ENCODE measurements at regions not wholly inside any gene's neighbourhood (a gene's known extent, or its start where the extent isn't known, plus 50 kb on each side); places are given as distances from the start of the nearest gene placed in this dataset.

GRCh38 chr4:36523182-36523581 is 241.8 kb downstream of the DTHD1 start:
- POLR2A ChIA-PET = interaction anchor here (0.7 kb wide), 1 partner anchor 72 kb away, joined by 3 read pairs; no protein-coding TSS in a partner anchor
- in situ Hi-C loops (cut with MboI) = no loop called here
- Histone ChIP-seq H3K4me1 (replicated peaks in 1 of 2; ENCODE audit: control insufficient read depth in 2 of 2, insufficient read depth in 2 of 2, low read length in 2 of 2) (no peaks in the 10 kb centered on the region), H4K20me1 (replicated peaks; ENCODE audit: control insufficient read depth, insufficient read depth, low read length) (no peaks in the 10 kb centered on the region), H2AFZ (ENCODE audit: low read depth, low read length) (no peak overlapping the region), H3K79me2 (ENCODE audit: control insufficient read depth, insufficient read depth, low read length) (no peaks in the 10 kb centered on the region), H3K27me3 (ENCODE audit: control insufficient read depth in 2 of 2, insufficient read depth in 2 of 2, low read length in 2 of 2) (no peaks in the 10 kb centered on the region), H3K27ac (ENCODE audit: extremely low read depth, low read depth, low read length) (no peak overlapping the region), H3K9me1 (ENCODE audit: control insufficient read depth, insufficient read depth, low read length) (no peaks in the 10 kb centered on the region), H3K9me3 (replicated peaks; ENCODE audit: control insufficient read depth, insufficient read depth, low read depth, low read length) (no peaks in the 10 kb centered on the region), H3K4me3 (no peak overlapping the region), H3K36me3 (ENCODE audit: control insufficient read depth, insufficient read depth, low read length) (no peaks in the 10 kb centered on the region), H3K9ac (ENCODE audit: insufficient read depth in 1 of 2, low read depth in 2 of 2, low read length in 2 of 2) (no peak overlapping the region), H3K4me2 (ENCODE audit: insufficient read depth, low read length) (no peak overlapping the region)
- DNase-seq (ENCODE audit: extremely low read depth in 1 of 4, low spot score in 3 of 4) (no peak), FAIRE-seq (no peak), ATAC-seq (no peak)
- BruUV-seq (replicated peaks) = no TSS peak
- TF ChIP-seq CHCHD3 (CRISPR knock-in tag; IDR thresholded peaks at IDR 0.05) (no peak), ARHGAP35 (IDR thresholded peaks at IDR 0.05; ENCODE audit: partially characterized antibody) (no peak), SRSF9 (IDR thresholded peaks at IDR 0.05; ENCODE audit: borderline replicate concordance, low read depth, low read length) (no peak), ZNF75A (CRISPR knock-in tag; IDR thresholded peaks at IDR 0.05) (no peak), ZBTB43 (CRISPR knock-in tag; IDR thresholded peaks at IDR 0.05) (no peak), XRCC4 (IDR thresholded peaks at IDR 0.05; ENCODE audit: extremely low read depth, insufficient read depth, insufficient read length) (no peak), MBD1 (CRISPR knock-in tag; IDR thresholded peaks at IDR 0.05) (no peak), C11orf30 (IDR thresholded peaks at IDR 0.05; ENCODE audit: low read depth) (no peak), CXXC5 (CRISPR knock-in tag; IDR thresholded peaks at IDR 0.05) (no peak), HDAC6 (IDR thresholded peaks at IDR 0.05; ENCODE audit: low read depth, low read length) (no peak), CC2D1A (IDR thresholded peaks at IDR 0.05) (no peak), STAT5B (CRISPR knock-in tag; IDR thresholded peaks at IDR 0.05) (no peak), MEF2D (tag; conservative IDR thresholded peaks at IDR 0.05; ENCODE audit: low read depth) (no peak), CSDE1 (IDR thresholded peaks at IDR 0.05) (no peak), POLR2B (IDR thresholded peaks at IDR 0.05; ENCODE audit: low read depth, partially characterized antibody) (no peak), SNIP1 (IDR thresholded peaks at IDR 0.05; ENCODE audit: low read depth) (no peak), CLOCK (CRISPR knock-in tag; IDR thresholded peaks at IDR 0.05; ENCODE audit: borderline replicate concordance) (no peak), ZSCAN32 (CRISPR knock-in tag; IDR thresholded peaks at IDR 0.05) (no peak), ZNF12 (CRISPR knock-in tag; IDR thresholded peaks at IDR 0.05) (no peak), SP1 (CRISPR knock-in tag; IDR thresholded peaks at IDR 0.05) (no peak)
- intact Hi-C loops (cut with micrococcal nuclease) = no loop called here
- CTCF ChIA-PET (ENCODE audit: low intra/inter-chr PET ratio) = no interaction called here
